Frontal cortex (tissue), 3 donors: ENCODE measurements at regions not wholly inside any gene's neighbourhood (a gene's known extent, or its start where the extent isn't known, plus 50 kb on each side); places are given as distances from the start of the nearest gene placed in this dataset.
"Not testable (repeated sequence)": the region's sequence is repeated elsewhere in the genome, so short reads cannot be mapped to it uniquely, and the experiment has no call there.

Experiments
- DNase-seq, 2 donors: peaks; one replicate each; pipeline ENCODE4 v3.0.0; 2012; ENCODE audit warnings: low spot score in 2 of 2
- FAIRE-seq: peaks from 2 replicates; lab custom pipeline; 2012; peaks lifted over from hg19 to GRCh38; lab: Jason Lieb, UNC
- donor health status: control.
- donor health status: control.
- donor health status: control.

GRCh38 chr13:21902709-21903098 lies 231.8 kb downstream of the FGF9 start:
- FAIRE-seq (no peak), DNase-seq (no peak)

GRCh38 chr13:21905486-21905885 lies 234.6 kb downstream of the FGF9 start:
- DNase-seq (no peak), FAIRE-seq (no peak)

- FAIRE-seq = no peak
- DNase-seq = no peak
Observed at GRCh38 chr13:21909331-21909730, 238.5 kb downstream of the FGF9 start.

GRCh38 chr13:21910546-21910945 lies 239.7 kb downstream of the FGF9 start:
- DNase-seq = no peak
- no peak for FAIRE-seq

GRCh38 chr13:21911646-21912298 lies 240.9 kb downstream of the FGF9 start:
- no peak for DNase-seq
- no peak for FAIRE-seq

- FAIRE-seq (no peak), DNase-seq (no peak)
Observed at GRCh38 chr13:21913010-21913409, 242.1 kb downstream of the FGF9 start.

GRCh38 chr13:21917086-21918015 lies 246.5 kb downstream of the FGF9 start:
- FAIRE-seq (no peak), DNase-seq (no peak)

- not testable (repeated sequence) for DNase-seq, FAIRE-seq
Observed at GRCh38 chr13:21920802-21921201, 249.9 kb downstream of the FGF9 start.

- FAIRE-seq (no peak), DNase-seq (no peak)
Observed at GRCh38 chr13:21924958-21925357, 254.1 kb downstream of the FGF9 start.

- DNase-seq = no peak
- FAIRE-seq = no peak
Observed at GRCh38 chr13:21925720-21926119, 254.8 kb downstream of the FGF9 start.

- DNase-seq (no peak), FAIRE-seq (no peak)
Observed at GRCh38 chr13:21929400-21929799, 258.5 kb downstream of the FGF9 start.

- DNase-seq (no peak), FAIRE-seq (no peak)
Observed at GRCh38 chr13:21930536-21930935, 259.7 kb downstream of the FGF9 start.

- FAIRE-seq = no peak
- no peak for DNase-seq
Observed at GRCh38 chr13:21932578-21932977, 261.7 kb downstream of the FGF9 start.

GRCh38 chr13:21932996-21933395 lies 262.1 kb downstream of the FGF9 start:
- FAIRE-seq = no peak
- DNase-seq = no peak

GRCh38 chr13:21934284-21934683 lies 263.4 kb downstream of the FGF9 start:
- FAIRE-seq (no peak), DNase-seq (no peak)

GRCh38 chr13:21936674-21937073 lies 265.8 kb downstream of the FGF9 start:
- DNase-seq (no peak), FAIRE-seq (no peak)

- no peak for DNase-seq
- no peak for FAIRE-seq
Observed at GRCh38 chr13:21938168-21938567, 267.3 kb downstream of the FGF9 start.

GRCh38 chr13:21938636-21939035 lies 267.8 kb downstream of the FGF9 start:
- DNase-seq (no peak), FAIRE-seq (no peak)

- DNase-seq (no peak), FAIRE-seq (no peak)
Observed at GRCh38 chr13:21942061-21942460, 271.2 kb downstream of the FGF9 start.

- DNase-seq (no peak), FAIRE-seq (no peak)
Observed at GRCh38 chr13:21944610-21945009, 273.7 kb downstream of the FGF9 start.

GRCh38 chr13:21945195-21945594 lies 274.3 kb downstream of the FGF9 start:
- no peak for FAIRE-seq
- DNase-seq = no peak
